ENCODE measurements at regions not wholly inside any gene's neighbourhood (a gene's known extent, or its start where the extent isn't known, plus 50 kb on each side); places are given as distances from the start of the nearest gene placed in this dataset.

DNA sequence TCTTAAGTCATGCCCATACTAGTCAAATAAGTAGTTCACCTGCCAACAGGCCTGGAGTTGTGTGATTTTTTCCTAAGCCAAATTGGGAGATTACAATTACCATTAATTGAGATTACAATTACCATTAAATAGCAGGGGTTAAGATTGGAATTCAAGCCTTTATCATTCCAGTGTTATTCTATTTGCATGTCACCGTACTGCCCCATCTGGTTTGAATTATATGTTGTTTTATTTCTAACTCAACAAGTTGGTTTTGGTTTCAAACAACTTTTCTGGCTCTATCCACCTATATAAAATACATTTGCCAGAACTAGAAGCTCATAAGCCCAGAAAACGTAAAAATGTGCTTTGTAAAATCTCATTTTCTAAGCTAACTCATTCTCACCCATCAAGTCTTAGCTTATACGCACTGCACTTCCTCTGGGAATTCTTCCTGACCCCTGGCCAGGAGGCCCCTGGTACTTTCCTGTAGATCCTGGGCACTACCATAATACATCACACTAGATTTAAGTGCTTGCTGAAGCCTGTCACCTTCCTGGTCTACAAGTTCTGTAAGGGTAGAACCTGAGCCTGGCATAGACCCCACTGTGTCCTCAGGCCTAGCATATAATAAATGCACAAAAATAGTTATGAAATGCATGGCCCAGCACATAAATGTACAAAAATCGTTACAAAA is 242.0 kb upstream of the TRPM3 start:
- no peak for TF ChIP-seq CTCF (IDR thresholded peaks at IDR 0.05; ENCODE audit: insufficient read depth, low read depth, low read length)

DNA sequence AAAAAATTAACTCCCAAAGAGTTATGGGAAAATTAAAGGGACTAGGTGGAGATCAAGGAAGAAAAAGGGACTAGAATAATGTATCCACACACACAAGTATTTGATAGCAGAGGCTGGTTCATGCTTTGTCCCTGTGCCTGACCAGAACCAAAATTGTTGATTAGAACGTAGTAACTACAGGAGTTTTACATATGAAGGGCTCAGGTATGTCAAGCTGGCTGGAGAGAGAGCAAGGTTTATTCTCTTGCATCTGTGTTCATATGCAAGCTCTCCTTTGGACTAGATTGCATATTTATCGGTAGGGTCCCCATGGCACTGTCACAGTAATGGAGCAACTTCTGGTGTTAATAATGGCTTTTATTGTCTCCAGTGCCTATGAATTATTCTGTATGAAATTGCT is 239.9 kb upstream of the TRPM3 start:
- no peak overlapping the region for H3K4me3 ChIP-seq (ENCODE audit: low read depth, low read length)
- TF ChIP-seq CTCF (IDR thresholded peaks at IDR 0.05; ENCODE audit: insufficient read depth, low read depth, low read length): no peak
- no peak for DNase-seq (ENCODE audit: low read depth)

More for the DNA sequence above, 242.0 kb upstream of the TRPM3 start:
- H3K4me3 ChIP-seq (ENCODE audit: low read depth, low read length): no peak overlapping the region
- DNase-seq (ENCODE audit: low read depth): peak; percentile 15

- no peak for DNase-seq (ENCODE audit: low read depth)
- H3K4me3 ChIP-seq (ENCODE audit: low read depth, low read length): no peak overlapping the region
- TF ChIP-seq CTCF (IDR thresholded peaks at IDR 0.05; ENCODE audit: insufficient read depth, low read depth, low read length): no peak
Measured at GRCh38 chr9:71357346-71357745, 235.9 kb upstream of the TRPM3 start.

- H3K4me3 ChIP-seq (ENCODE audit: low read depth, low read length): no peak overlapping the region
- DNase-seq (ENCODE audit: low read depth): no peak
- TF ChIP-seq CTCF (IDR thresholded peaks at IDR 0.05; ENCODE audit: insufficient read depth, low read depth, low read length): no peak
Measured at GRCh38 chr9:71355884-71356283, 234.5 kb upstream of the TRPM3 start.

DNA sequence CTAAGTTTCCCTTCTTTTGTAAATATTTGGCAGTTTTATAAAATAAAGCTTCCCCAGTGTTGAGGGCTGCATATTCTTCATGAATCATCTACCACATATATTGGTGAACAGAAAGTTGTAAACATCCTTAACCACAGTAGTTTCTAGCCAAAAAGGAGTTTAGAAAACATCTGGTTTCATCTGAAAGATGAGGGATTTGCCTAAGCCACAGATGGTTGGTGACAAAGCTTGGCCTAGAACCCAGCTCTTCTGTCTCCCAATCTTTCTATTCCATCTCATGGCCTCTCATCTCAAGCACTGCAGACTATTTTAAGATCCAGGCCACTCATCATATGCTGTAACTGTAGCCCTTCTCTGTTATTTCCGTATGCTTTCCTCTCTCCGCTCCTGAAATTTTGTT is 232.3 kb upstream of the TRPM3 start:
- no peak for TF ChIP-seq CTCF (IDR thresholded peaks at IDR 0.05; ENCODE audit: insufficient read depth, low read depth, low read length)
- H3K4me3 ChIP-seq (ENCODE audit: low read depth, low read length): no peak overlapping the region
- DNase-seq (ENCODE audit: low read depth): peak; percentile 21

- TF ChIP-seq CTCF (IDR thresholded peaks at IDR 0.05; ENCODE audit: insufficient read depth, low read depth, low read length): no peak
- DNase-seq (ENCODE audit: low read depth): no peak
- H3K4me3 ChIP-seq (ENCODE audit: low read depth, low read length): no peak overlapping the region
Measured at GRCh38 chr9:71352837-71353236, 231.4 kb upstream of the TRPM3 start.

DNA sequence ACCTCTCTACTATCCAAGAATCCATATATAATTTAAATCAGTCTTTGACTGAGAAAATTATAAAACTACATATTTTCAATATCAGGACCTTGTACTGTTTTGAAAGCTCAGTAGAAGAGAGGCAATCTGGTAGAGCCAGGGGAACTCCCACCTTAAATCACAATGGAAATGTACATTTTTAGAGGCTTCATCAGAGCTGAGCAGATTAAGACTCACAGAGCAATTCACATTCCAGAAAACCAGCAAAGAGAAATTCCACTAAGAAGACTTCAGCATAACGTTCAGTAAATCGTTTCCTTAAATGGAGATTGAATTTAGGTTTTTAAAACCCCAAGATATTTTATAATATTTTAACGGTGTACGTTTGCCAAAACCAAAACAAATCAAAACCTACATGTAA is 227.8 kb upstream of the TRPM3 start:
- no peak overlapping the region for H3K4me3 ChIP-seq (ENCODE audit: low read depth, low read length)
- TF ChIP-seq CTCF (IDR thresholded peaks at IDR 0.05; ENCODE audit: insufficient read depth, low read depth, low read length): no peak
- peak; percentile 19 for DNase-seq (ENCODE audit: low read depth)
